Neutrophil (primary cell): ENCODE measurements at regions not wholly inside any gene's neighbourhood (a gene's known extent, or its start where the extent isn't known, plus 50 kb on each side); places are given as distances from the start of the nearest gene placed in this dataset.

ENCODE experiments used
- H3K27ac ChIP-seq: fragments of 200-600 bp; sonication (generic); 2 replicates; pipeline ENCODE4 v1.5.1; 2016; ENCODE audit warnings: mild to moderate bottlenecking, moderate library complexity
- H3K27me3 ChIP-seq: fragments of 200-600 bp; sonication (generic); 2 replicates; pipeline ENCODE4 v1.6.0; 2016; ENCODE audit warnings: mild to moderate bottlenecking
- H3K36me3 ChIP-seq: fragments of 200-600 bp; sonication (generic); 2 replicates; pipeline ENCODE4 v1.5.1; 2017
- H3K4me1 ChIP-seq, 2 experiments: fragments of 200-600 bp in 1 of 2; sonication (generic) in 1 of 2; 1 replicate in 1 of 2; 2 replicates in 1 of 2; pipeline versions ENCODE4 v1.5.1 to v1.6.1; 2013 to 2016; ENCODE audit warnings: low read depth in 1 of 2, low read length in 1 of 2, mild to moderate bottlenecking in 1 of 2, moderate library complexity in 1 of 2; ENCODE audit not compliant: control insufficient read depth in 1 of 2, insufficient read depth in 1 of 2
- H3K4me3 ChIP-seq, 2 experiments: fragments of 200-600 bp in 1 of 2; sonication (generic) in 1 of 2; 1 replicate in 1 of 2; 2 replicates in 1 of 2; pipeline ENCODE4 v1.5.1; 2013 to 2016; ENCODE audit warnings: low read depth in 1 of 2, low read length in 1 of 2, mild to moderate bottlenecking in 1 of 2, moderate library complexity in 1 of 2
- H3K9me3 ChIP-seq: fragments of 200-600 bp; sonication (generic); 2 replicates; pipeline ENCODE4 v1.5.1; 2016
- TF ChIP-seq, protein P1 (sequence below): fragments of 200-600 bp; sonication (generic); IDR thresholded peaks from 2 replicates; pipeline ENCODE4 v1.5.1; 2016; ENCODE audit warnings: antibody characterized with exemption

DNA sequence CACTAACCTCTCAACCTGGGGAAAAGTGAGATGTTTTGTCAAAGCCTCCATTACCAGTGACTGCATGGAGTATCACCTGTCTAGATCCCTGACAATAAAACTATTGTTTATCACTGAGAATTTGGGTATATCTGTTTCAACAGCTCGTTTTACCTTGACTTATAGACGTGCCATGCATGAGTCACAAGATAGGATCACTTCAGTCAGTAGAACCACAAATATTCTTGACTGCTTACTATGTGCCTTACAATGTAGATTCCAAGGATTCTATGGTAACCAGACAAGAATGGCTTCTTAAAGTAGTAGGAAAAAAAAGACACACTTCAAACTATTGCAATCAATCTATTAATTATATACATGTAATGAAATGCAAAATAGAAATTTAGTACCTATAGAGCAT lies 55.7 kb upstream of the GRM7 start:
- Histone ChIP-seq H3K4me1 (no peaks in the 10 kb centered on the region), H3K9me3 (no peaks in the 10 kb centered on the region), H3K4me3 (no peak overlapping the region), H3K27me3 (no peaks in the 10 kb centered on the region), H3K36me3 (no peaks in the 10 kb centered on the region), H3K27ac (no peak overlapping the region)
- TF ChIP-seq, protein P1, sequence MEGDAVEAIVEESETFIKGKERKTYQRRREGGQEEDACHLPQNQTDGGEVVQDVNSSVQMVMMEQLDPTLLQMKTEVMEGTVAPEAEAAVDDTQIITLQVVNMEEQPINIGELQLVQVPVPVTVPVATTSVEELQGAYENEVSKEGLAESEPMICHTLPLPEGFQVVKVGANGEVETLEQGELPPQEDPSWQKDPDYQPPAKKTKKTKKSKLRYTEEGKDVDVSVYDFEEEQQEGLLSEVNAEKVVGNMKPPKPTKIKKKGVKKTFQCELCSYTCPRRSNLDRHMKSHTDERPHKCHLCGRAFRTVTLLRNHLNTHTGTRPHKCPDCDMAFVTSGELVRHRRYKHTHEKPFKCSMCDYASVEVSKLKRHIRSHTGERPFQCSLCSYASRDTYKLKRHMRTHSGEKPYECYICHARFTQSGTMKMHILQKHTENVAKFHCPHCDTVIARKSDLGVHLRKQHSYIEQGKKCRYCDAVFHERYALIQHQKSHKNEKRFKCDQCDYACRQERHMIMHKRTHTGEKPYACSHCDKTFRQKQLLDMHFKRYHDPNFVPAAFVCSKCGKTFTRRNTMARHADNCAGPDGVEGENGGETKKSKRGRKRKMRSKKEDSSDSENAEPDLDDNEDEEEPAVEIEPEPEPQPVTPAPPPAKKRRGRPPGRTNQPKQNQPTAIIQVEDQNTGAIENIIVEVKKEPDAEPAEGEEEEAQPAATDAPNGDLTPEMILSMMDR, result no peak

DNA sequence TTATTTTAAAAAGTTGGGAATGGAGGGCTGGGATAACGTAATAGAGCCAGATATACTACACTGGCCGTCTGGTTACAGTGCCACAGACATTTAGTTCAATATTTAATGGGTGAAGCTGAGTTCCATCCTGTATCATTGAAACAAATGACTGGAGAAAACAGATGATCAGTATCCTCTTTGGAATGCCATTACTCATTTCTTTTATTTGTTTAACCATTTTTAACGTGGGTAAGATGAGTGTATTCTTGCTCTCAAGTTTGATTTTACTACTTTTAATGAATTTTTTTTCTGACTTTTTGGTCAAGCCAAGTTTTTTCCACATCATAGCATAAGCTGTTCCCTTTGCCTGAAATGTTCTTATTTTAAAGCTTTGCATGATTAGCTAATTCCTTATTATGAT lies 53.9 kb upstream of the GRM7 start:
- TF ChIP-seq, protein P1, result no peak
- no peaks in the 10 kb centered on the region for H3K9me3 ChIP-seq
- no peak overlapping the region for H3K4me3 ChIP-seq
- H3K27me3 ChIP-seq, result no peaks in the 10 kb centered on the region
- H3K36me3 ChIP-seq, result no peaks in the 10 kb centered on the region
- no peaks in the 10 kb centered on the region for H3K4me1 ChIP-seq
- H3K27ac ChIP-seq, result no peak overlapping the region

DNA sequence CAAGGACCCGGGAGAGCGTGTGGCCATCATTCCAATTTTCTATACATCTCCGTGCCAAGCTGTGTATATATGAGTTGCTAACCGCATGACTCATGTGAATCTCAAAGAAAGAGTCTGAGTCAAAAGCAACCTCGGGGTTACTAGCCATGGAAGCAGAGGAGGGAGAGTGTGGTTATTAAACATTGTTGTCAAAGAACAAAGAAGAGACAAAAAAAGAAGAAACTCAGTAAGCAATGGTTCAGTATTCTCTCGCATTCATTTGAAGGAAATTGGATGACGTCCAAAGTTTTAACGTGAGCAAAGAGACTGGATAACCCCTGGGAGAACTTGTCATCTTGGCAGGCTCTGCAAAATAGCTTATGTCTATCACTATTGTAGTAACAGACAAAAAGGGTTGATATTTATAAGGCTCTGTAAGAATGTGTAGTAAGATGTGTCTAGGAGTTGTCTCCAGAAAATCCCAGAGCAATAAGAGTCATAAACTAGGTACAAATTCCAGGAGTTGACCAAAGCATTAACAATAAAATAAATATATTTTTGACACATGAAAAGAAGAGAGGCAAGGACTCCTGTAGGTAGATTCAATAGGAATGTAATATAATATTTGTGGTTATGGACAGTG lies 52.8 kb upstream of the GRM7 start:
- H3K9me3 ChIP-seq, result no peaks in the 10 kb centered on the region
- no peaks in the 10 kb centered on the region for H3K27me3 ChIP-seq
- TF ChIP-seq, protein P1, result no peak
- H3K4me3 ChIP-seq, result no peak overlapping the region
- H3K4me1 ChIP-seq, result no peaks in the 10 kb centered on the region
- no peak overlapping the region for H3K27ac ChIP-seq
- H3K36me3 ChIP-seq, result no peaks in the 10 kb centered on the region

DNA sequence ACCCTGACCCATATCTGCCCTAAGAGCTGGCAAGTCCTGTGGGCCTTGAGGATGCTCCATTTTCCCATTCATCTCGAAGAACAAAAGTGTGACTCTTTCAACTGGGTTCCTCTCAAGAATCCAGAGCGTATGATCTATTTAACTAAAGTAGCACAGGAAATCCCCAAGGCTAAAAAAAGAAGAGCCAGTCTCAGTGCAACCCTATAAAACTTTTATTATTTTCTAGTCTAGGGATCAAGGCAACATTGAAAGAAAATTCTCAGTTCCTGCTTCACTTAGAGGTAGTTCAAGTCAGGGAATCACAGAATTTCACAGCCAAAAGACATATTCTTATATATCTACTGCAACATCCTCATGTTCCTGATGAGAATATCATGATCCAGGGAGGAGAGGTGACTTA lies 51.6 kb upstream of the GRM7 start:
- Histone ChIP-seq H3K9me3 (no peaks in the 10 kb centered on the region), H3K36me3 (no peaks in the 10 kb centered on the region), H3K27ac (no peak overlapping the region), H3K4me3 (no peak overlapping the region), H3K4me1 (no peaks in the 10 kb centered on the region), H3K27me3 (no peaks in the 10 kb centered on the region)
- TF ChIP-seq, protein P1, result no peak
